GM12801 (cell line): ENCODE measurements at regions not wholly inside any gene's neighbourhood (a gene's known extent, or its start where the extent isn't known, plus 50 kb on each side); places are given as distances from the start of the nearest gene placed in this dataset.

Experiments used
- TF ChIP-seq, protein P1 (sequence below): IDR thresholded peaks from one replicate; pipeline ENCODE4 v1.5.1; 2011; ENCODE audit warnings: control low read depth; ENCODE audit not compliant: insufficient read length; ENCODE audit errors: extremely low read depth

DNA sequence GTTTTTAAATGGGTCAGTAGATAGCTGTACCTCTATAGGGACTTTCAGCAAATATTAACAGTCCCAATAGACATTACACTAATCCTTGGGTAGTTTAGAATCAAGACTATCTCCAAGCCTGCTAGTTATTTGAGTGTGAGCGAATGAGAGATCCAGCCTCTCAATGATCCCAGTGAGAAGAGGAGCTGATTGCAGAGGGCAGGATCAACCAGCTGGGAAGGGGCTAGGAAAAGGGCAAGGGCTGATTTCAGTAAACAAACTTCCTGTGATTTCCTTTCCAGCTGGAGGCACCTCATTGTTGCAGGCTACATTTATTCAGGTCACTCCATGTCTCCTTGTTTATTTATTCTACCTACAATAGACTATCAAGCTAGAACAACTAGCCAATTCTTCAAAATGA lies 84.1 kb upstream of the CTNNA2 start:
- TF ChIP-seq, protein P1, sequence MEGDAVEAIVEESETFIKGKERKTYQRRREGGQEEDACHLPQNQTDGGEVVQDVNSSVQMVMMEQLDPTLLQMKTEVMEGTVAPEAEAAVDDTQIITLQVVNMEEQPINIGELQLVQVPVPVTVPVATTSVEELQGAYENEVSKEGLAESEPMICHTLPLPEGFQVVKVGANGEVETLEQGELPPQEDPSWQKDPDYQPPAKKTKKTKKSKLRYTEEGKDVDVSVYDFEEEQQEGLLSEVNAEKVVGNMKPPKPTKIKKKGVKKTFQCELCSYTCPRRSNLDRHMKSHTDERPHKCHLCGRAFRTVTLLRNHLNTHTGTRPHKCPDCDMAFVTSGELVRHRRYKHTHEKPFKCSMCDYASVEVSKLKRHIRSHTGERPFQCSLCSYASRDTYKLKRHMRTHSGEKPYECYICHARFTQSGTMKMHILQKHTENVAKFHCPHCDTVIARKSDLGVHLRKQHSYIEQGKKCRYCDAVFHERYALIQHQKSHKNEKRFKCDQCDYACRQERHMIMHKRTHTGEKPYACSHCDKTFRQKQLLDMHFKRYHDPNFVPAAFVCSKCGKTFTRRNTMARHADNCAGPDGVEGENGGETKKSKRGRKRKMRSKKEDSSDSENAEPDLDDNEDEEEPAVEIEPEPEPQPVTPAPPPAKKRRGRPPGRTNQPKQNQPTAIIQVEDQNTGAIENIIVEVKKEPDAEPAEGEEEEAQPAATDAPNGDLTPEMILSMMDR, result no peak

DNA sequence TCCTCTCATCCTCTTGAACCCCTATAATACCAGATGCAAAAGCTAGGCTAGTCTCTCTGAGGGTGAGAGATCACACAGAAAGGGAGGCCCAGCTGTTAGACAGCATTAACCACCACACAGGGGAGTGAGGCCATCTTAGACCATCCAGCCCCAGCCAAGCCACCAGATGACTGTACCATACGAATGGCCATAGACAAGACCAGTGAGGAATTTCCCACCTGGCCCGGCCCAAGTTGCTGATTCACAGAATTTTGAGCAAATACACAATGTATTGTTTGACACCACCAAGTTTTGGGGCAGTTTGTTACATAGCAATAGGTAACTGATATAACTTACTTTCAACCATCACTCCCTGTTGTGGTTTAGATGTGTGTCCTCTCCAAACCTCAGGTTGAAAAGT lies 98.2 kb upstream of the CTNNA2 start:
- TF ChIP-seq, protein P1, result no peak

DNA sequence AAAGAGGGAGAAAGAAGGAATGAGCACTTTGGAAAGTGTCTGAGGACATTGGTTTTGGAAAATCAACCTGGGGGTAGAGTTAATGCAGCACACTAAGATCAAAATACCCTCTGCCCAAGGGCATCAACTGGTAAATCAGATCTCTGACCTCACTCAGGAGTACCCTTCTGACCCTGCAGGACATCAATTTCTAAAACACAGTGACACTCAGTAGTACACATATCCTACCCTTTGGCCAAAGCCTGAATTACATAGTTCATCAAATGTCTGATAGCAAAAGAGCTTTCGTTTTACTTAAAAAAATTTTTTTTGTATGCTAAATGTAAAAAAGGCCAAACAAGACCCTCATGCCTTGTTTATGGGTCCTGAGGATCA lies 118.4 kb upstream of the CTNNA2 start:
- TF ChIP-seq, protein P1, result no peak

DNA sequence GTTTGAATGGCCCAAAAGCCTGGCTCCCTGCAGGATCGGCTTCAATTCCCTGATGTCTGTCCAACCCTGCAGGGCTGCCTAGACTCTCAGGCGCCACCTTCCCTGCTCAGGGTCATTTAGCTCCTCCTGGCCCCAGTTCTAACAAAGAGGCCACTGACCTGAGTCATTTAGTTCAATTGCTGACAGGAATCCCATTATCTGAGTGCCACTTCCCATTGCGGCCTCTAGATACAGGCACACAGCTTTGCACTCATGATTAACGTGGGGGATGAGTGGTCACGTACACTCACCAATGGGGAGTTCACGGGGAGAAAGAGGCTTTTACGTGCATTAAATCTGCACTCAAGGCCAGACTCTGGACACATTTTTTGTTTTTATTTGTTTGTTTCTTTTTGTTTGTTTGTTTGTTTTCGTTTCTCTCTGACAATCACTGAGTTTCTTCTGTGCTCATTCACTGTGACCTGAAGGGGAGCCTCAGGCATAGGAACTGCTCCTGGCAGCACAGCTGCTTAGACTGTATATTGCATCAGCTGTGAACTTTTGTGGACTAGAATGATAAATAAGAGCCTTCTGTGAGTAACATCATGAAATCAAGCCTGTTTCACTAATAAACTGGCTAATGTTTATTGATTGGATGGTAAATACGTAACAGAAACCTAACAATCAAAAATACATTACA lies 118.9 kb upstream of the CTNNA2 start:
- TF ChIP-seq, protein P1, result no peak

DNA sequence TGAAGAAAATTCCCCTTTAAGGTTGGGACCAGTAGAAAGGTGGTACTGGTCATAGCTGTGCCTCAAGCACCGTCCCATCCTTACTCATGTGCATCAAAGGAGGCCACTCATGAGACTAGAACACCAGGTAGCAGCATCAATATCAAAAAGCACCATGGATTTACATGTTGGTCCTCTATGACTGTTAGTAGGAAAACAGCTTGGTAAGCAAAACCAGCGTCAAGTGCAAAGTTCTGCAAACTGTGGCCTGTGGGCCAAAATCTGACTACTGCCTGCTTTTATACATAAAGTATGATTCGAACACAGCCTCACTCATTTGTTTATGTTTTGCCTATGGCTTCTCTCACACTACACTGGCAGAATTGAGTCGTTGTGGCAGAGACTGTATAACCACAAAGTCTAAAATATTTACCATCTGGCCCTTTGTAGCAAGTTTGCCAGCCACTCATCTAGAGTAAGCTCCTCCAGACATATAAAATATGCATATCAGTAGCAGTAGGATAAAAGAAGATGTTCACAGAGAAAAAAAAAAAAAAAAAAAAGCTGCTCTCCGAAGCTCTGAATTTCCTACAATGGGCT lies 119.7 kb upstream of the CTNNA2 start:
- TF ChIP-seq, protein P1, result no peak

DNA sequence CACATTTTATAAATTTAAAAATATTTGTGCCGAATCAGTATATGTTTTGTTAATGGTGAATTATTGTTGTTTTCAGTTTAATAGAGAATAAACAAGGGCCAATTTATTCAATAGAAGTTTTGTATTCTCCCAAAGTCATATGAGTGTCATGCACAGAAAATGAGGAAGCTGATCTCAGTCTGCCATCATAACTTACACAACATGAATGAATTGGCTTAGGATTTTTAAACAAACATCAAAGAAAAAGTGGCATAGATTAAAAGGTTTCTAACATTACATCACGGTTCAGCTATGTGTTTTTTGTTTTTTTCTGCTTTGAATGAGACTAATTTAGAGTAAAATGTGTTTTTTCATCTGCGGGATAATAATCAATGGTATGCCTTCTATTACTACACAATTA lies 123.4 kb upstream of the CTNNA2 start:
- TF ChIP-seq, protein P1, result no peak

DNA sequence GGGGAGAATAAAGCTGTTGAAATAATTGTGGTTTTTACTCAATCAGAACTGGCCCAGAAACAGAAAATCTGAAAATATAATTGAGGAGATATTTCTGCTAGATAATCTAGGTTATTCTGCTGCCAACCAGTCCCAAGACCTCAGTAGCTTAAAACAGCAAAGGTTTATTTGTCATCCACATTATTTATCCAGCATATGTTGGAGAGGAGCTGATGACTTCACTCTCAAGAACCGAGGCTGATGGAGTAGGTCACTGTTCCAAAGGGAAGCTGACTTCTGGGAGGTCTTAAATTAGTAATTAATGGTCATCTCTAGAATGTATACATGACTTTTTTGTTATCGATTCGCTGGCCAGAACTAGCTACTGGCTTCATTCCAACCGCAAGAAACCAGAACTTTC lies 124.8 kb upstream of the CTNNA2 start:
- TF ChIP-seq, protein P1, result no peak

DNA sequence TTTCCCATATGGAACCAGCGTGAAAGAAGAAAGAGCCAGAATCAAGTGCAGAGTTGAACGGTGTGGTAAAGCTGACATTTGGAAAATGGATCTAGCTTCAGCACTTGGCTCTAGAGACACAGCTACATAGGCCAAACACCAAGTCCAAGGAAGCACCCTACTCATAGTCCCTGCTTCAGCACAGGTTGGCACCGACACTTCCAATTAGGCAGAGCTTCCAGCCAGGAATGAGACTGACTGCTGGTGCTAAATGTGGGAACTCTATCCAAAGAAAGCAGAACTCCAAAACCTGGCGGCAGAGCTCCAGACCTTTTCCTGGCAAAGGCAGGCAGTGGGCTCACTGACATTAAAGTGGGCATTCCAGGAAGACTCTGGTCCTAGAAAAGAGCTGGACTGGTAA lies 125.4 kb upstream of the CTNNA2 start:
- TF ChIP-seq, protein P1, result no peak
